ENCODE measurements at regions not wholly inside any gene's neighbourhood (a gene's known extent, or its start where the extent isn't known, plus 50 kb on each side); places are given as distances from the start of the nearest gene placed in this dataset.
"Not testable (repeated sequence)": the region's sequence is repeated elsewhere in the genome, so short reads cannot be mapped to it uniquely, and the experiment has no call there.

GRCh38 chr14:29982171-29982570 is 54.5 kb upstream of the PRKD1 start:
- H4K20me1 ChIP-seq (ENCODE audit: insufficient read depth, low read length): no peaks in the 10 kb centered on the region
- H3K4me3 ChIP-seq (ENCODE audit: low read length): no peak overlapping the region
- H3K4me1 ChIP-seq (ENCODE audit: low read length): peaks cover 3% of the 10 kb centered on the region; the same call in 1 of the 2 replicates
- no peaks in the 10 kb centered on the region for H3K36me3 ChIP-seq (replicated peaks; ENCODE audit: low read depth, low read length)
- no peaks in the 10 kb centered on the region for H3K79me2 ChIP-seq (ENCODE audit: low read length)
- H2AFZ ChIP-seq (ENCODE audit: low read depth, low read length): no peak overlapping the region
- H3K4me2 ChIP-seq (ENCODE audit: low read length): no peak overlapping the region
- H3K9ac ChIP-seq (ENCODE audit: low read length): no peak overlapping the region
- no peak for TF ChIP-seq EZH2phosphoT487 (IDR thresholded peaks at IDR 0.05; ENCODE audit: low read depth)
- TF ChIP-seq CTCF (IDR thresholded peaks at IDR 0.05; ENCODE audit: low read depth, low read length): no peak
- no peak overlapping the region for H3K27ac ChIP-seq (ENCODE audit: low read length)
- no peaks in the 10 kb centered on the region for H3K27me3 ChIP-seq (ENCODE audit: low read depth, low read length)
- H3K9me3 ChIP-seq (ENCODE audit: insufficient read depth, low read length): no peaks in the 10 kb centered on the region

- no peak for TF ChIP-seq EZH2phosphoT487 (IDR thresholded peaks at IDR 0.05; ENCODE audit: low read depth)
- TF ChIP-seq CTCF (IDR thresholded peaks at IDR 0.05; ENCODE audit: low read depth, low read length): no peak
- H3K9me3 ChIP-seq (ENCODE audit: insufficient read depth, low read length): no peaks in the 10 kb centered on the region
- no peaks in the 10 kb centered on the region for H4K20me1 ChIP-seq (ENCODE audit: insufficient read depth, low read length)
- H3K27ac ChIP-seq (ENCODE audit: low read length): no peak overlapping the region
- no peak overlapping the region for H2AFZ ChIP-seq (ENCODE audit: low read depth, low read length)
- H3K27me3 ChIP-seq (ENCODE audit: low read depth, low read length): no peaks in the 10 kb centered on the region
- H3K4me3 ChIP-seq (ENCODE audit: low read length): no peak overlapping the region
- no peaks in the 10 kb centered on the region for H3K79me2 ChIP-seq (ENCODE audit: low read length)
- no peaks in the 10 kb centered on the region for H3K36me3 ChIP-seq (replicated peaks; ENCODE audit: low read depth, low read length)
- no peak overlapping the region for H3K4me2 ChIP-seq (ENCODE audit: low read length)
- H3K4me1 ChIP-seq (ENCODE audit: low read length): peaks cover 3% of the 10 kb centered on the region; the same call in 1 of the 2 replicates
- no peak overlapping the region for H3K9ac ChIP-seq (ENCODE audit: low read length)
Observed at GRCh38 chr14:29982993-29983392, 55.3 kb upstream of the PRKD1 start.

GRCh38 chr14:29990344-29990857 is 62.8 kb upstream of the PRKD1 start:
- not testable (repeated sequence) for H3K27ac ChIP-seq (ENCODE audit: low read length); H3K79me2 ChIP-seq (ENCODE audit: low read length); H3K9ac ChIP-seq (ENCODE audit: low read length); H3K4me3 ChIP-seq (ENCODE audit: low read length); H2AFZ ChIP-seq (ENCODE audit: low read depth, low read length); H3K36me3 ChIP-seq (replicated peaks; ENCODE audit: low read depth, low read length); H3K4me1 ChIP-seq (ENCODE audit: low read length); H4K20me1 ChIP-seq (ENCODE audit: insufficient read depth, low read length); H3K9me3 ChIP-seq (ENCODE audit: insufficient read depth, low read length); H3K27me3 ChIP-seq (ENCODE audit: low read depth, low read length); H3K4me2 ChIP-seq (ENCODE audit: low read length)

- H3K9ac ChIP-seq (ENCODE audit: low read length): no peak overlapping the region
- TF ChIP-seq CTCF (IDR thresholded peaks at IDR 0.05; ENCODE audit: low read depth, low read length) (no peak), EZH2phosphoT487 (IDR thresholded peaks at IDR 0.05; ENCODE audit: low read depth) (no peak)
- no peaks in the 10 kb centered on the region for H3K36me3 ChIP-seq (replicated peaks; ENCODE audit: low read depth, low read length)
- no peak overlapping the region for H3K27ac ChIP-seq (ENCODE audit: low read length)
- no peaks in the 10 kb centered on the region for H3K9me3 ChIP-seq (ENCODE audit: insufficient read depth, low read length)
- no peak overlapping the region for H3K4me2 ChIP-seq (ENCODE audit: low read length)
- no peaks in the 10 kb centered on the region for H4K20me1 ChIP-seq (ENCODE audit: insufficient read depth, low read length)
- no peaks in the 10 kb centered on the region for H3K4me1 ChIP-seq (ENCODE audit: low read length)
- H2AFZ ChIP-seq (ENCODE audit: low read depth, low read length): no peak overlapping the region
- H3K79me2 ChIP-seq (ENCODE audit: low read length): no peaks in the 10 kb centered on the region
- H3K27me3 ChIP-seq (ENCODE audit: low read depth, low read length): no peaks in the 10 kb centered on the region
- no peak overlapping the region for H3K4me3 ChIP-seq (ENCODE audit: low read length)
Observed at GRCh38 chr14:29990993-29991392, 63.3 kb upstream of the PRKD1 start.

GRCh38 chr14:29993143-29993542 is 65.5 kb upstream of the PRKD1 start:
- Histone ChIP-seq H3K27ac (ENCODE audit: low read length) (no peak overlapping the region), H3K4me3 (ENCODE audit: low read length) (no peak overlapping the region), H3K79me2 (ENCODE audit: low read length) (no peaks in the 10 kb centered on the region), H3K9ac (ENCODE audit: low read length) (no peak overlapping the region), H3K4me1 (ENCODE audit: low read length) (no peaks in the 10 kb centered on the region), H3K4me2 (ENCODE audit: low read length) (no peak overlapping the region), H3K9me3 (ENCODE audit: insufficient read depth, low read length) (no peaks in the 10 kb centered on the region), H4K20me1 (ENCODE audit: insufficient read depth, low read length) (no peaks in the 10 kb centered on the region), H2AFZ (ENCODE audit: low read depth, low read length) (no peak overlapping the region), H3K27me3 (ENCODE audit: low read depth, low read length) (no peaks in the 10 kb centered on the region), H3K36me3 (replicated peaks; ENCODE audit: low read depth, low read length) (no peaks in the 10 kb centered on the region)
- no peak for TF ChIP-seq EZH2phosphoT487 (IDR thresholded peaks at IDR 0.05; ENCODE audit: low read depth)
- no peak for TF ChIP-seq CTCF (IDR thresholded peaks at IDR 0.05; ENCODE audit: low read depth, low read length)

All from OCI-LY3 (cell line).